ENCODE measurements at regions not wholly inside any gene's neighbourhood (a gene's known extent, or its start where the extent isn't known, plus 50 kb on each side); places are given as distances from the start of the nearest gene placed in this dataset.

GRCh38 chr2:198928026-198928425, 529.7 kb downstream of the SATB2 start:
- TF ChIP-seq, protein P1, sequence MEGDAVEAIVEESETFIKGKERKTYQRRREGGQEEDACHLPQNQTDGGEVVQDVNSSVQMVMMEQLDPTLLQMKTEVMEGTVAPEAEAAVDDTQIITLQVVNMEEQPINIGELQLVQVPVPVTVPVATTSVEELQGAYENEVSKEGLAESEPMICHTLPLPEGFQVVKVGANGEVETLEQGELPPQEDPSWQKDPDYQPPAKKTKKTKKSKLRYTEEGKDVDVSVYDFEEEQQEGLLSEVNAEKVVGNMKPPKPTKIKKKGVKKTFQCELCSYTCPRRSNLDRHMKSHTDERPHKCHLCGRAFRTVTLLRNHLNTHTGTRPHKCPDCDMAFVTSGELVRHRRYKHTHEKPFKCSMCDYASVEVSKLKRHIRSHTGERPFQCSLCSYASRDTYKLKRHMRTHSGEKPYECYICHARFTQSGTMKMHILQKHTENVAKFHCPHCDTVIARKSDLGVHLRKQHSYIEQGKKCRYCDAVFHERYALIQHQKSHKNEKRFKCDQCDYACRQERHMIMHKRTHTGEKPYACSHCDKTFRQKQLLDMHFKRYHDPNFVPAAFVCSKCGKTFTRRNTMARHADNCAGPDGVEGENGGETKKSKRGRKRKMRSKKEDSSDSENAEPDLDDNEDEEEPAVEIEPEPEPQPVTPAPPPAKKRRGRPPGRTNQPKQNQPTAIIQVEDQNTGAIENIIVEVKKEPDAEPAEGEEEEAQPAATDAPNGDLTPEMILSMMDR (IDR thresholded peaks at IDR 0.05; ENCODE audit: low read depth, low read length, missing input control) = no peak
- no peak for TF ChIP-seq GABPA (IDR thresholded peaks at IDR 0.05 in 1 of 2, conservative IDR thresholded peaks at IDR 0.05 in 1 of 2)
- no peak for TF ChIP-seq JUND (IDR thresholded peaks at IDR 0.05)
- no peak for TF ChIP-seq FOXA1 (IDR thresholded peaks at IDR 0.05)
- TF ChIP-seq EGR1 (IDR thresholded peaks at IDR 0.05; ENCODE audit: low read depth in 2 of 2) = no peak
- no peak for TF ChIP-seq HNF4A (conservative IDR thresholded peaks at IDR 0.05)
- TF ChIP-seq YY1 (IDR thresholded peaks at IDR 0.05) = no peak
- TF ChIP-seq, protein P2, sequence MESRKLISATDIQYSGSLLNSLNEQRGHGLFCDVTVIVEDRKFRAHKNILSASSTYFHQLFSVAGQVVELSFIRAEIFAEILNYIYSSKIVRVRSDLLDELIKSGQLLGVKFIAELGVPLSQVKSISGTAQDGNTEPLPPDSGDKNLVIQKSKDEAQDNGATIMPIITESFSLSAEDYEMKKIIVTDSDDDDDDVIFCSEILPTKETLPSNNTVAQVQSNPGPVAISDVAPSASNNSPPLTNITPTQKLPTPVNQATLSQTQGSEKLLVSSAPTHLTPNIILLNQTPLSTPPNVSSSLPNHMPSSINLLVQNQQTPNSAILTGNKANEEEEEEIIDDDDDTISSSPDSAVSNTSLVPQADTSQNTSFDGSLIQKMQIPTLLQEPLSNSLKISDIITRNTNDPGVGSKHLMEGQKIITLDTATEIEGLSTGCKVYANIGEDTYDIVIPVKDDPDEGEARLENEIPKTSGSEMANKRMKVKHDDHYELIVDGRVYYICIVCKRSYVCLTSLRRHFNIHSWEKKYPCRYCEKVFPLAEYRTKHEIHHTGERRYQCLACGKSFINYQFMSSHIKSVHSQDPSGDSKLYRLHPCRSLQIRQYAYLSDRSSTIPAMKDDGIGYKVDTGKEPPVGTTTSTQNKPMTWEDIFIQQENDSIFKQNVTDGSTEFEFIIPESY (IDR thresholded peaks at IDR 0.05) = no peak

Measured in liver (tissue), 3 donors.